ELF-1 (cell line): ENCODE measurements at regions not wholly inside any gene's neighbourhood (a gene's known extent, or its start where the extent isn't known, plus 50 kb on each side); places are given as distances from the start of the nearest gene placed in this dataset.

Source experiments
- DNase-seq: peaks from one replicate; pipeline ENCODE4 v3.0.0-alpha.2; 2016; ENCODE audit warnings: low read depth, low spot score

- no peak for DNase-seq
These were observed 54.6 kb downstream of the ZFP36L2 start for GRCh38 chr2:43171789-43172188.

- no peak for DNase-seq
These were observed 55.9 kb downstream of the ZFP36L2 start for GRCh38 chr2:43170405-43171105.

GRCh38 chr2:43169987-43170386, 56.4 kb downstream of the ZFP36L2 start:
- peak; percentile 81 for DNase-seq

GRCh38 chr2:43169099-43169945, 57.1 kb downstream of the ZFP36L2 start:
- DNase-seq = no peak

- no peak for DNase-seq
These were observed 58.4 kb downstream of the ZFP36L2 start for GRCh38 chr2:43168016-43168369.

- no peak for DNase-seq
These were observed 60.9 kb downstream of the ZFP36L2 start for GRCh38 chr2:43165378-43166069.

GRCh38 chr2:43164686-43165085, 61.7 kb downstream of the ZFP36L2 start:
- DNase-seq = no peak

- no peak for DNase-seq
These were observed 62.7 kb downstream of the ZFP36L2 start for GRCh38 chr2:43163584-43164270.

GRCh38 chr2:43162511-43162776, 64.0 kb downstream of the ZFP36L2 start:
- DNase-seq = no peak

- DNase-seq = no peak
These were observed 64.5 kb downstream of the ZFP36L2 start for GRCh38 chr2:43161650-43162510.

GRCh38 chr2:43160778-43161177, 65.6 kb downstream of the ZFP36L2 start:
- no peak for DNase-seq

GRCh38 chr2:43159797-43160196, 66.6 kb downstream of the ZFP36L2 start:
- no peak for DNase-seq

GRCh38 chr2:43158259-43158880, 68.0 kb downstream of the ZFP36L2 start:
- DNase-seq = no peak

GRCh38 chr2:43157506-43158246, 68.7 kb downstream of the ZFP36L2 start:
- DNase-seq = no peak

GRCh38 chr2:43155851-43156411, 70.5 kb downstream of the ZFP36L2 start:
- no peak for DNase-seq

- no peak for DNase-seq
These were observed 71.7 kb downstream of the ZFP36L2 start for GRCh38 chr2:43154685-43155084.

GRCh38 chr2:43152741-43153647, 73.4 kb downstream of the ZFP36L2 start:
- DNase-seq = no peak

- no peak for DNase-seq
These were observed 74.2 kb downstream of the ZFP36L2 start for GRCh38 chr2:43152186-43152585.
